ENCODE measurements at regions not wholly inside any gene's neighbourhood (a gene's known extent, or its start where the extent isn't known, plus 50 kb on each side); places are given as distances from the start of the nearest gene placed in this dataset.

DNA sequence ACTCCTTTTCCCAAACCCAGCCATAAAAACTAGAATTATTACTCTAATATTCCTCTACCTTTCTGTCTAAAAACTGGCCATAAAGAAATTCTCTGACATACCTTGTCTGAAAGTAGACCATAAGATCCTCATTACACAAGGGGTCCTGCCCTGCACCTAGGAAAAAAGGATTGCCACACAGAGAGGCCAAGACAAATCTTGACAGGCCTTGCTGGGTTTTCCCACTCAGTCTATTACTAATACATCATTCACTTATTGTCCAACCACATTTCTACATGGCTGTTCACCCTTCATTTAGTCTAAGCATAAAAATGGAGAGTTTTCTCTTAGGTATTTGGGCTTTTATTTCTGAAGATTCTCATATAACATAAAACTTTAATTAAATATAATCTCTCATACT is 319.8 kb downstream of the PCDH20 start:
- TF ChIP-seq, protein P1, sequence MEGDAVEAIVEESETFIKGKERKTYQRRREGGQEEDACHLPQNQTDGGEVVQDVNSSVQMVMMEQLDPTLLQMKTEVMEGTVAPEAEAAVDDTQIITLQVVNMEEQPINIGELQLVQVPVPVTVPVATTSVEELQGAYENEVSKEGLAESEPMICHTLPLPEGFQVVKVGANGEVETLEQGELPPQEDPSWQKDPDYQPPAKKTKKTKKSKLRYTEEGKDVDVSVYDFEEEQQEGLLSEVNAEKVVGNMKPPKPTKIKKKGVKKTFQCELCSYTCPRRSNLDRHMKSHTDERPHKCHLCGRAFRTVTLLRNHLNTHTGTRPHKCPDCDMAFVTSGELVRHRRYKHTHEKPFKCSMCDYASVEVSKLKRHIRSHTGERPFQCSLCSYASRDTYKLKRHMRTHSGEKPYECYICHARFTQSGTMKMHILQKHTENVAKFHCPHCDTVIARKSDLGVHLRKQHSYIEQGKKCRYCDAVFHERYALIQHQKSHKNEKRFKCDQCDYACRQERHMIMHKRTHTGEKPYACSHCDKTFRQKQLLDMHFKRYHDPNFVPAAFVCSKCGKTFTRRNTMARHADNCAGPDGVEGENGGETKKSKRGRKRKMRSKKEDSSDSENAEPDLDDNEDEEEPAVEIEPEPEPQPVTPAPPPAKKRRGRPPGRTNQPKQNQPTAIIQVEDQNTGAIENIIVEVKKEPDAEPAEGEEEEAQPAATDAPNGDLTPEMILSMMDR (IDR thresholded peaks at IDR 0.05) = no peak
- no peak for TF ChIP-seq POLR2A (IDR thresholded peaks at IDR 0.05)
- no peak for TF ChIP-seq POLR2AphosphoS5 (IDR thresholded peaks at IDR 0.05)
- TF ChIP-seq EP300 (IDR thresholded peaks at IDR 0.05) = no peak
